ENCODE measurements at regions not wholly inside any gene's neighbourhood (a gene's known extent, or its start where the extent isn't known, plus 50 kb on each side); places are given as distances from the start of the nearest gene placed in this dataset.

GRCh38 chr5:153421676-153422075 is 68.8 kb upstream of the GRIA1 start:
- DNase-seq: no peak

DNA sequence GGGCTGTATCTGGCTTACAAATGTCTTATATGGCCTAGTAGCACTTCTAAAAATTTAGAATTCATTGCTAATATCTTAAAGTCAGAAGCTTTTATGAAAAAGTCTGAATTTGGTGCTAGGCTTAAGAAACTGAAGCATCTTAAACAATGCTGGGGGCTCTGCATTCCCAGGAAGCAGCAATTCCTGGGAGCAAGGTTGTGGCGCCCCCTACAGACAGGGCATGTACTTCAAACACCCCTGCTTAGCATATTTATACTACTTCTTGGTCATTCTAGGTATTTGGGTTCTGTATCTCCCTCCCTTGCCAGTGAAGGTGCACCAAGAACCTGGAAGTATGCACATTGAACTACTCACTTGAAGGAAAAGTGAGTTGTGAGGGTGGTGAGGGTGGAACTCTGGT is 64.6 kb upstream of the GRIA1 start:
- DNase-seq: peak; percentile 7

DNA sequence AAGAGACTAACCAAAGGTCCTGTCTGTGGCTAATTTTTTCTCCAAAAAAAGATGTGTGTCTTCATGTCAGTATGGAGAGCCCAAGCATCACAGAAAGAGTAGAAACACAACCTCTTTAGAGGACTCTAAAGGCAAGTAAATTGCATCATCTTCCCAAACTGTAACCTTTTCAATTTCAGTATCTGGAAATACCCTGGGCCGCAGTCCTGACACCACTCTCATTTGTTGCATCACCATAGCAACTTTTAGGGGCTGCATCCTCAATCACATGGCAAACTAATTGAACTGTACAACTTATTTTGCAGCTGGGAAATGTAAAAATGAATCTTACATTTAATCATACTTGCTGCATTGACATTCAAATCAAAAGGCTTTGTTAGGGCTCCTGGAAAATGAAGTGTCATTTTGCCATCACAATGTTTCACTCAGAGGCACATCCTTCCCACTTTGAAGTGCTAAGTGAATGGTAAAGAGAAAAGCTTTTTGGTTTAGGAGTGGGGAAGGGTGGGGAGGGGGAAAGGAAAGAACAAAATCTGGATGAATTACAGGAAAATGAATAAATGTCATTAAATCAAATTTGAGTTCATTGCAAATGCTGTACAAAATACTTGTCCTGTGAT is 60.6 kb upstream of the GRIA1 start:
- no peak for DNase-seq

GRCh38 chr5:153432583-153432982 is 57.9 kb upstream of the GRIA1 start:
- no peak for DNase-seq

GRCh38 chr5:153437251-153437650 is 53.2 kb upstream of the GRIA1 start:
- no peak for DNase-seq

DNA sequence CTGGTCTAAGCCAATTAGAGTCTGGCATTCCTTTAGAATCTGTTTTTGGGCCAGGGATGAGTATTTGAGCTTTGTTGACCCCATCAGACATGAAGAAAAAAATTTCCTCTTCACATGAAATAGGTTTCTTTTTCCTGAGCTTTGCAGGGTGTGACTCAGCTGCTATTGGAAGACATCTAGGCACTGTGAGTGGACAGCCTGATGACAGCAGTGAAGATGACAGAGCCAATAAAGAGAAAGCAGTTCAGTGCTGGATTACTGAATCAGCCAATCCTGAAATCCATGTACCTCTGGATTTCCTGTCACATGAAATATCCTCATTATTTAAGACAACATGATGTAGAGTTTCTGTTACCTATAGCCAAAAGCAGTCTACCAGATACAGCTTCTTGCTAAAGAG is 51.3 kb upstream of the GRIA1 start:
- DNase-seq: peak; percentile 15
